ENCODE measurements at regions not wholly inside any gene's neighbourhood (a gene's known extent, or its start where the extent isn't known, plus 50 kb on each side); places are given as distances from the start of the nearest gene placed in this dataset.

DNA sequence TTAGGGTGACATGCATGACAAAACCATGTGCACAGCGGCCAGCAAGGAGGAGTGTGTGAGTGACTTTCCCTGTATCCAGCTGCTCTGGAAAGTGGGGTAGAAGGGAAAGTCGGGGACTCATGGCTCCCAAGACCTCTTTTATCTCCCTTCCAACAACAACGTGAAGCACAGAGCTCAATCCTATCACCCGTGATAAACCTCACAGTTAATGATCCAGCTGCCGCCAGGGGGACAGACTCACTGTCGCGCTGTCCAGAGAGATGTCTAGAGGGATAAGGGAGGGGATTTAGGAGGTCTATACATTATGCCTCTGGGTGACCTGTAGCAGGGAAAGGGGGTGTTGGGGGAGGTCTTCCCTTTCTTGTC lies 84.0 kb upstream of the SMNDC1 start:
- TF ChIP-seq POLR2AphosphoS5 (IDR thresholded peaks at IDR 0.05; ENCODE audit: low read depth, low read length) (no peak), KDM5A (IDR thresholded peaks at IDR 0.05; ENCODE audit: borderline replicate concordance, low read length) (no peak), YEATS4 (CRISPR knock-in tag; IDR thresholded peaks at IDR 0.05; ENCODE audit: borderline replicate concordance) (no peak), U2AF2 (IDR thresholded peaks at IDR 0.05; ENCODE audit: low read depth, low read length) (no peak), POLR2A (IDR thresholded peaks at IDR 0.05; ENCODE audit: insufficient read depth in 1 of 2, low read depth in 2 of 2, low read length in 2 of 2) (no peak), ZNF205 (CRISPR knock-in tag; IDR thresholded peaks at IDR 0.05) (no peak), SIN3A (IDR thresholded peaks at IDR 0.05; ENCODE audit: borderline replicate concordance, low read depth, low read length) (no peak), ERF (CRISPR knock-in tag; IDR thresholded peaks at IDR 0.05) (no peak), ISX (CRISPR knock-in tag; conservative IDR thresholded peaks at IDR 0.05) (no peak), SETDB1 (CRISPR knock-in tag; IDR thresholded peaks at IDR 0.05; ENCODE audit: borderline replicate concordance) (no peak)
- TF ChIP-seq, protein P1, sequence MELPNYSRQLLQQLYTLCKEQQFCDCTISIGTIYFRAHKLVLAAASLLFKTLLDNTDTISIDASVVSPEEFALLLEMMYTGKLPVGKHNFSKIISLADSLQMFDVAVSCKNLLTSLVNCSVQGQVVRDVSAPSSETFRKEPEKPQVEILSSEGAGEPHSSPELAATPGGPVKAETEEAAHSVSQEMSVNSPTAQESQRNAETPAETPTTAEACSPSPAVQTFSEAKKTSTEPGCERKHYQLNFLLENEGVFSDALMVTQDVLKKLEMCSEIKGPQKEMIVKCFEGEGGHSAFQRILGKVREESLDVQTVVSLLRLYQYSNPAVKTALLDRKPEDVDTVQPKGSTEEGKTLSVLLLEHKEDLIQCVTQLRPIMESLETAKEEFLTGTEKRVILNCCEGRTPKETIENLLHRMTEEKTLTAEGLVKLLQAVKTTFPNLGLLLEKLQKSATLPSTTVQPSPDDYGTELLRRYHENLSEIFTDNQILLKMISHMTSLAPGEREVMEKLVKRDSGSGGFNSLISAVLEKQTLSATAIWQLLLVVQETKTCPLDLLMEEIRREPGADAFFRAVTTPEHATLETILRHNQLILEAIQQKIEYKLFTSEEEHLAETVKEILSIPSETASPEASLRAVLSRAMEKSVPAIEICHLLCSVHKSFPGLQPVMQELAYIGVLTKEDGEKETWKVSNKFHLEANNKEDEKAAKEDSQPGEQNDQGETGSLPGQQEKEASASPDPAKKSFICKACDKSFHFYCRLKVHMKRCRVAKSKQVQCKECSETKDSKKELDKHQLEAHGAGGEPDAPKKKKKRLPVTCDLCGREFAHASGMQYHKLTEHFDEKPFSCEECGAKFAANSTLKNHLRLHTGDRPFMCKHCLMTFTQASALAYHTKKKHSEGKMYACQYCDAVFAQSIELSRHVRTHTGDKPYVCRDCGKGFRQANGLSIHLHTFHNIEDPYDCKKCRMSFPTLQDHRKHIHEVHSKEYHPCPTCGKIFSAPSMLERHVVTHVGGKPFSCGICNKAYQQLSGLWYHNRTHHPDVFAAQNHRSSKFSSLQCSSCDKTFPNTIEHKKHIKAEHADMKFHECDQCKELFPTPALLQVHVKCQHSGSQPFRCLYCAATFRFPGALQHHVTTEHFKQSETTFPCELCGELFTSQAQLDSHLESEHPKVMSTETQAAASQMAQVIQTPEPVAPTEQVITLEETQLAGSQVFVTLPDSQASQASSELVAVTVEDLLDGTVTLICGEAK (IDR thresholded peaks at IDR 0.05), result no peak
- TF ChIP-seq, protein P1 (CRISPR knock-in tag; IDR thresholded peaks at IDR 0.05), result no peak
- TF ChIP-seq, protein P2, sequence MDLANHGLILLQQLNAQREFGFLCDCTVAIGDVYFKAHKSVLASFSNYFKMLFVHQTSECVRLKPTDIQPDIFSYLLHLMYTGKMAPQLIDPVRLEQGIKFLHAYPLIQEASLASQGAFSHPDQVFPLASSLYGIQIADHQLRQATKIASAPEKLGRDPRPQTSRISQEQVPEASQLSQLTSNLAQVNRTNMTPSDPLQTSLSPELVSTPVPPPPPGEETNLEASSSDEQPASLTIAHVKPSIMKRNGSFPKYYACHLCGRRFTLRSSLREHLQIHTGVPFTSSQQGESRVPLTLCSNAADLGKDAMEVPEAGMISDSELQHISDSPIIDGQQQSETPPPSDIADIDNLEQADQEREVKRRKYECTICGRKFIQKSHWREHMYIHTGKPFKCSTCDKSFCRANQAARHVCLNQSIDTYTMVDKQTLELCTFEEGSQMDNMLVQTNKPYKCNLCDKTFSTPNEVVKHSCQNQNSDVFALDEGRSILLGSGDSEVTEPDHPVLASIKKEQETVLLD (CRISPR knock-in tag; IDR thresholded peaks at IDR 0.05; ENCODE audit: low read depth), result no peak
- TF ChIP-seq, protein P3, sequence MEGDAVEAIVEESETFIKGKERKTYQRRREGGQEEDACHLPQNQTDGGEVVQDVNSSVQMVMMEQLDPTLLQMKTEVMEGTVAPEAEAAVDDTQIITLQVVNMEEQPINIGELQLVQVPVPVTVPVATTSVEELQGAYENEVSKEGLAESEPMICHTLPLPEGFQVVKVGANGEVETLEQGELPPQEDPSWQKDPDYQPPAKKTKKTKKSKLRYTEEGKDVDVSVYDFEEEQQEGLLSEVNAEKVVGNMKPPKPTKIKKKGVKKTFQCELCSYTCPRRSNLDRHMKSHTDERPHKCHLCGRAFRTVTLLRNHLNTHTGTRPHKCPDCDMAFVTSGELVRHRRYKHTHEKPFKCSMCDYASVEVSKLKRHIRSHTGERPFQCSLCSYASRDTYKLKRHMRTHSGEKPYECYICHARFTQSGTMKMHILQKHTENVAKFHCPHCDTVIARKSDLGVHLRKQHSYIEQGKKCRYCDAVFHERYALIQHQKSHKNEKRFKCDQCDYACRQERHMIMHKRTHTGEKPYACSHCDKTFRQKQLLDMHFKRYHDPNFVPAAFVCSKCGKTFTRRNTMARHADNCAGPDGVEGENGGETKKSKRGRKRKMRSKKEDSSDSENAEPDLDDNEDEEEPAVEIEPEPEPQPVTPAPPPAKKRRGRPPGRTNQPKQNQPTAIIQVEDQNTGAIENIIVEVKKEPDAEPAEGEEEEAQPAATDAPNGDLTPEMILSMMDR (CRISPR knock-in tag; IDR thresholded peaks at IDR 0.05), result peak; percentile 24; the same call in 1 of the 2 replicates
- TF ChIP-seq, protein P4, sequence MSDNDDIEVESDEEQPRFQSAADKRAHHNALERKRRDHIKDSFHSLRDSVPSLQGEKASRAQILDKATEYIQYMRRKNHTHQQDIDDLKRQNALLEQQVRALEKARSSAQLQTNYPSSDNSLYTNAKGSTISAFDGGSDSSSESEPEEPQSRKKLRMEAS (IDR thresholded peaks at IDR 0.05), result no peak

Measured in HepG2 (cell line).